ENCODE measurements at regions not wholly inside any gene's neighbourhood (a gene's known extent, or its start where the extent isn't known, plus 50 kb on each side); places are given as distances from the start of the nearest gene placed in this dataset.
"Not testable (repeated sequence)": the region's sequence is repeated elsewhere in the genome, so short reads cannot be mapped to it uniquely, and the experiment has no call there.

DNA sequence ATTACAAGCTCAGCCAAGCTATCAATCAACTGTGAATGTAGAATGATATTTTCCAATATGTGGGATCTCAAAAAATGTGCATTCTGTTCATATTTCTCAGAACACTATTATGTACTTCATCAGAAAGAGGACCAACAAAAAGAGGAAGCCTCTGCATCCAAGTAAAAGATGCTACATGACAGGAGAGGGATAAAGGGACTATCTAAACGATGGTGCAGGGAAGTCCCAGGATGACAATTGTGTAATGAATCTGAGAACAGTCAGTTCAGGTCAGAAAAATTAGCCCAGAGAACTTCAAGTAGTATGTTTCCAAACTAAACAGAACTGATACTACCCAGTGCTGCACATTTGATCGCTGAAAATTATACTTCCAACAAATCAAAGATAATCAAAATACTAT is 127.0 kb downstream of the ZNF330 start:
- no peak for DNase-seq

GRCh38 chr4:141348125-141348524 is 127.4 kb downstream of the ZNF330 start:
- no peak for DNase-seq

- no peak for DNase-seq
Measured at GRCh38 chr4:141348573-141348972, 127.9 kb downstream of the ZNF330 start.

GRCh38 chr4:141349236-141349635 is 128.5 kb downstream of the ZNF330 start:
- no peak for DNase-seq

- no peak for DNase-seq
Measured at GRCh38 chr4:141350122-141350905, 129.6 kb downstream of the ZNF330 start.

GRCh38 chr4:141352331-141352730 is 131.6 kb downstream of the ZNF330 start:
- DNase-seq: no peak

GRCh38 chr4:141352909-141353525 is 132.3 kb downstream of the ZNF330 start:
- DNase-seq: no peak

- DNase-seq: no peak
Measured at GRCh38 chr4:141356321-141356962, 135.7 kb downstream of the ZNF330 start.

DNA sequence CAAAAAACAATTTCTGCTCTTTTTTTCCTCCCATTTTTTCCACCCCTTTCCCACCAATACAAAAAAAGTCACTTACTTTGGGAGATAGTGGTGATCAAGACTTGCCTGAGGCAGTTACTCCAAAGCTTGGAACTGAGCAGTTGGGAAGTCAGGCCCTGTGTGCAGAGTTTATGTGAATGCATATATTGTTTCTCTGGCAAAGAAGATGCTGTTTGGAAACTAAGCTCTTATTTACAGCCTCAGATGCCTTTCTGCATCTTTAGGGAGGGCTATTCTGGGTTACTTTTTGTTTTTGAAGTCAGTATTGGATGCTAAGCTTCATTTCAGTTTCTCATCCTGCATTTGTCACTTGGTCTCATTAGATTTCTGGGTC is 136.3 kb downstream of the ZNF330 start:
- DNase-seq: no peak

DNA sequence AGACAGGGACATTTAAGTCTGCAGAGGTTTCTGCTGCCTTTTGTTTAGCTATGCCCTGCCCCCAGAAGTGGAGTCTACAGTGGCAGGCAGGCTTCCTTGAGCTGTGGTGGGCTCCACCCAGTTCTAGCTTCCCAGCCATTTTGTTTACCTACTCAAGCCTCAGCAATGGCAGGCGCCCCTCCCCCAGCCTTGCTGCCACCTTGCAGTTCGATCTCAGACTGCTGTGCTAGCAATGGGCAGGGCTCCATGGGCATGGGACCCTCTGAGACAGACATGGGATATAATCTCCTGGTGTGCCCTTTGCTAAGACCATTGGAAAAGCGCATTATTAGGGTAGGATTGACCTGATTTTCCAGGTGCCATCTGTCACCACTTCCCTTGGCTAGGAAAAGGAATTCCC is 147.5 kb downstream of the ZNF330 start:
- DNase-seq: not testable (repeated sequence)

DNA sequence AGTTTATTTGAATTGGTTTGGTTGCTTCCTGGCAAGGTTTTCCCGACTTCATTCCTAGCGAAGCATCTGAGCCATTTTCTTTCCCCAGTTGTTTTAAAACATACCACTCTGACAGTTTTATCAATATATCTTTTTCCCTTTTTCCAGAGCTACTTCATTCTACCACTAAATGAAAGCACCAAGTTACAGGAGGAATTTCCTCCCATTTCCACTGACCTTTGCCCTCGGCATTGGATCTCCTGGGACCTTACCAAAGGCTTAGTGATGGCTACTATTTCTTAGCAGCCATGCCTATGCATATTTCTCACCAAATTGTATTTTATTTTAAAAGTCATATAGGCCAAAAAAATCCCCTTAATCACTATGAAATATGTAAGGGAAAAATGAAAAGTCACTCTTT is 150.5 kb downstream of the ZNF330 start:
- DNase-seq: no peak

GRCh38 chr4:141375855-141376254 is 155.2 kb downstream of the ZNF330 start:
- no peak for DNase-seq

DNA sequence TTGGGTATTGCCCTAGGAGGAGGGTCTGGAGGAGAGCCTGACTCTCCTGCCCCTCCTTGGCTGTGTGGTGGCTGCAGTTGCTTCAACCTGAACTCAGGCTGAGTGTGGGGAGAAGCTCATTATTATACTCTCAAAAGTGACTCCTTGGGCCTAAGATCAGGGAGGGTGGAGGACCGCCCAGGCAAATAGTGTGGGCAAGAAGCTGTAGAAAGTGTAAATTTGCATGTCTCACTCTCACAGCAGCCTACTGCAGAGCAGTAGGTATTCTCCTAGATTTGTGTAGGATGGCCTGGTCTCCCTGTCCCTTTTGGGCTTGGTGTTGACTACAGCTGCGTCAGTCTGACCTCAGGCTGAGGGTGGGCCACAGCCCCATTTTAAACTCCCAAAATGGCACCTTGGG is 156.1 kb downstream of the ZNF330 start:
- DNase-seq: no peak

GRCh38 chr4:141387299-141387698 is 166.6 kb downstream of the ZNF330 start:
- DNase-seq: no peak

GRCh38 chr4:141388481-141388880 is 167.8 kb downstream of the ZNF330 start:
- no peak for DNase-seq

DNA sequence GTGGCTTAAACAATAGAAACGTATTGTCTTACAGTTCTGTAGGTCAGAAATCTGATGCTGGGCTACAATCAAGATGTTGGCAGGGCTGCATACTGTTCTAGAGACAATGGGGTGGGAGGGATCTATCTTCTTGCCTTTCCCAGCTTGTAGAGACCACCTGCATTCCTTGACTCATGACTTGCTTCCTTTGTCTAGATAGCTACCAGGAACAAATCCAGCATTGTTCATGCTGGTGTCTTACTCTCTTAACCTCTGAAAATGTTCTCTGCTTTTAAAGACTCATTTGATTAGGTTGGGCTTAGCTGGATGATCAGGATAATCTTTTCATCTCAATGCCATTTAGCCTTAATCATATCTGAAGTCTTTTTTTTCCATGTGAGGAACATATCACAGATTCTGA is 169.0 kb downstream of the ZNF330 start:
- DNase-seq: no peak

- DNase-seq: no peak
Measured at GRCh38 chr4:141390571-141390970, 169.9 kb downstream of the ZNF330 start.

DNA sequence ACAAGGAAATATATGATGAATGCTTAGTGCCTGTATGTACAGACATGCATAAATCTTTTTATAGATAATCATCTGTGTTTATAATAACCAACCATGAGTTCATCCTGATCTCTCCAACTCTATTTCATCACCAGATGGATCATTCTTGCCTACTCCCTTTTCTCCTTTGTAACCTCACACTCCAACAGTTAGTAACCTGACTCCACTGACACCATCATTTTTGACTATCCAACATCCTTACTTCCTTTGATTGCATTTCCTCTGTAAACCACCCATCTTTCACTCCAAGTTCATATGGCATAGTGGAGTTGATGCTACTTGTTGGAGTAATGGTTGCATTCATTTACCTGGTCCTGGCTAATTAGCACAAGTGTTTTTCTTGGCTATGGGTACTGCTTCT is 170.6 kb downstream of the ZNF330 start:
- no peak for DNase-seq

DNA sequence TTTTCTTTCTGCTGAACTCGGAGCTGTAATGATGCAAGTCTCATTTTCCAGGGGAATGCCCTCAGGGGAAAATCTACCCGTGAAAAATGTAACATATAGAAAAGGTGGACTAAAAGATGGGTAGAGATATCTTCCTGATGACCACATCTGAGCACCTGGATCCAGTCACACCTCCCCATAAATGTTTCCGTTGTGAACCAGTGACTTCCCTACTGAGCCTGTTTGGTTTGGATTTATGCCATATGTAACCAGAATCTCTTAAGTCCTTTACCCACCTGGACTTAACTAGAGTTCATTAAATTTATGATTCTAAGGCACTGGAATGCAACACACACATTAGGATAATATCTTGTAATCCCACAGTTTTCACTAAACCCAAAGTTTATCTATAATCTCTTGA is 171.1 kb downstream of the ZNF330 start:
- DNase-seq: no peak

DNA sequence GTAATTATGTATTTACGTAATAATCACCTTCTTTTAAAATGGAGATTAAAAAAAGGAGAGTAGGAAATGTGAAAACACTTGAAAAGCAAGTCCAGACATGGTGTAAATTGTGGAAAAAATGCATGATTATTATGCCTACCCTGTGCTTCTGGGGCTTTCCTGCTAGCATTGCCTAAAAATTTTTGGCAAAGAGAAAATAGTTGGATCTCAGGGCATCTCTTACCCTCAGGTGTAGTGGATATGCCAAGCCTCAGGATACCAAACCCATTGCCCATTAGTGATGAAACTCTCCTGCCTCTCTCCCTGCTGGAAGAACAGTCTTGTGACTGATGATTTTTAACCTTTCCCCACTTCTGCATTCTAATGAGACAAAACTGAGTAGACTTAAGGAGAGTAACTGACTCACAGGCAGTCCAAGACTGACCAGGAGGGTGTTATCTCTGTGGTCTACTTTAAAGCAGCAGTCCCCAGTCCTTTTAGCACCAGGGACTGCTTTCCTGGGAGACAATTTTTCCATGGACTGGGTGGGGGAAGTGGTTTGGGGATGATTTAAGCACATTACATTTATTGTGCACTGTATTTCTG is 174.6 kb downstream of the ZNF330 start:
- no peak for DNase-seq

DNA sequence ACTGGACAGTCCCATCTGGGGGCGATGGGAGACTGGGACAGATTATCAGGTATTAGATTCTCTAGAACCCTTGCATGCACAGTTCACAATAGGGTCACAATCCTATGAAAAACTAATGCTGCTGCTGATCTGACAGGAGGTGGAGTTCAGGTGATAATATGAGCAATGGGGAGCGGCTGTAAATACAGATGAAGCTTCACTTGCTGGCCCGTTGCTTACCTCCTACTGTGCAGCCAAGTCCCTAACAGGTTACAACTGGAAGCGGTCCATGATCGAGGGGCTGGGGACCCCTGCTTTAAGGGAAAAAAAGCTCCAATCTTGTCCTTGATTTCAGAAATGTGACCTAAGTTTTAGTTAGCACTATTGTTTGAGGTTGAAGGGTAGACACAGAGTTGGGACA is 175.2 kb downstream of the ZNF330 start:
- no peak for DNase-seq

DNA sequence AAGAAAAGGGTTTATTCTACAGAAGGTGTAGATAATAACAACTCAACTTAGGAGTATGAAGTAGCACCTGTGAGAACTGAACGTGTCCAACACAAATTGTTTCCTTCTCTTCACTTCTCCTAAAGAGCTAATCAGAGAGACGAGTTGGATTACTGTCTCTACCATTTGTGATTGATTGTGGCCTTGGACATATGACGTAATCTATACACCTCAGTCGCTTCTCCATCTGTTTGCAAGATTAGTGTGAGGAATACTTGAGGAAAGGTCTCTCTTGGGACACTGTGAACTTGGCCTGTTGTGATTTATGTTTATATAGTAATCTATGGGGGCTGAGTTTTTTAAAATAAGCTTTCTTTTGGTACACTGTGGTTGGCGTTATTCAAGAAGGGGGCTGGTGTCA is 182.0 kb downstream of the ZNF330 start:
- no peak for DNase-seq

DNA sequence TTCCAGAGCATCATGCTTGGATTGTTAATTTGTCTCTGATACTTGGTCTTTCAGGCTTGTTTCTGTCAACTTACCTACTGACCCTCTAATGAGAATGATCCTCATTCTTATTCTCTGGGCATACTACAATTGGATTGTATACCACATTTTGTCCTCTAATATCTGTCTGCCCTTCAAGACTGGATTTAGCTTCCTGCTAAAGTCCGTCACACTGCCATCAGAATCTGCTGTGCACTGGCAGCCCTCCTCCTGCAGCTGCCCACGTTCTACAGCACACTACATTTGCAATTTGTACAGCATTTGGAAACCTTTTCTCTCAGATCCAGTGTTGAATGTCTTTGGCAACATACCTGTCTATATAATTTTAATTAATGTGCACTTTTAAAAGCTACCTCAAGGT is 183.1 kb downstream of the ZNF330 start:
- no peak for DNase-seq

DNA sequence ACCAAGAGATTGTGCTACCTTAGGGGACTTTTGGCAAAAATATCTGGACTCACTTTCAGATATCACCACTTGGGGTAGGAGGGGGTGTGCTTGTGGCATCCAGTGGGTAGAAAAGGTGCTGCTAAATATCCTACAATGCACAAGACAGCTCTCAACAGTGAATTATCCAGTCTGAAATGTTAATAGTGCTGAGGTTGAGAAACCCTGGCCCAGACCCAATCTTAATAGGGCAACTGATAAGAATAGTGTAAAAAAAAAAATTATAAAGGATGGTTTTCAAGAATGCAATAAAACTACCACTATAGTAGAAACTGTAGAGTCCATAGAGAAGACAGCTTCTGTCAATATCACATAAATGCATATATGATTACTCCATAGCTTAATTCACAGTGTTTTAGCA is 185.5 kb downstream of the ZNF330 start:
- DNase-seq: no peak
